ENCODE measurements at regions not wholly inside any gene's neighbourhood (a gene's known extent, or its start where the extent isn't known, plus 50 kb on each side); places are given as distances from the start of the nearest gene placed in this dataset.

GRCh38 chr3:163878396-163878795, 1199.9 kb downstream of the SI start:
- BruUV-seq (replicated peaks): no TSS peak
- Mint-ChIP-seq H3K36me3 (ENCODE audit: insufficient read depth, unreplicated experiment) (no peaks in the 10 kb centered on the region), H3K4me3 (ENCODE audit: low read depth, unreplicated experiment) (no peak overlapping the region), H3K4me1 (ENCODE audit: low read depth, unreplicated experiment) (no peaks in the 10 kb centered on the region), H3K9me3 (ENCODE audit: low read depth, unreplicated experiment) (no peaks in the 10 kb centered on the region), H3K27ac (ENCODE audit: unreplicated experiment) (no peak overlapping the region), H3K27me3 (ENCODE audit: unreplicated experiment) (no peaks in the 10 kb centered on the region)
- CTCF ChIA-PET: no interaction called here
- intact Hi-C loops (cut with micrococcal nuclease; ENCODE audit: unreplicated experiment): no loop called here
- no peak for DNase-seq
- TF ChIP-seq CTCF (IDR thresholded peaks at IDR 0.05; ENCODE audit: unreplicated experiment): no peak

- no peak for TF ChIP-seq CTCF (IDR thresholded peaks at IDR 0.05; ENCODE audit: unreplicated experiment)
- H3K36me3 Mint-ChIP-seq (ENCODE audit: insufficient read depth, unreplicated experiment): no peaks in the 10 kb centered on the region
- H3K4me3 Mint-ChIP-seq (ENCODE audit: low read depth, unreplicated experiment): no peak overlapping the region
- no peaks in the 10 kb centered on the region for H3K27me3 Mint-ChIP-seq (ENCODE audit: unreplicated experiment)
- no peak for DNase-seq
- CTCF ChIA-PET: no interaction called here
- H3K4me1 Mint-ChIP-seq (ENCODE audit: low read depth, unreplicated experiment): no peaks in the 10 kb centered on the region
- no TSS peak for BruUV-seq (replicated peaks)
- H3K9me3 Mint-ChIP-seq (ENCODE audit: low read depth, unreplicated experiment): no peaks in the 10 kb centered on the region
- intact Hi-C loops (cut with micrococcal nuclease; ENCODE audit: unreplicated experiment): no loop called here
- H3K27ac Mint-ChIP-seq (ENCODE audit: unreplicated experiment): no peak overlapping the region
Measured at GRCh38 chr3:163877805-163878204, 1200.5 kb downstream of the SI start.

- no peak for TF ChIP-seq CTCF (IDR thresholded peaks at IDR 0.05; ENCODE audit: unreplicated experiment)
- no peak overlapping the region for H3K27ac Mint-ChIP-seq (ENCODE audit: unreplicated experiment)
- H3K4me1 Mint-ChIP-seq (ENCODE audit: low read depth, unreplicated experiment): no peaks in the 10 kb centered on the region
- no peaks in the 10 kb centered on the region for H3K27me3 Mint-ChIP-seq (ENCODE audit: unreplicated experiment)
- no peak overlapping the region for H3K4me3 Mint-ChIP-seq (ENCODE audit: low read depth, unreplicated experiment)
- CTCF ChIA-PET: no interaction called here
- no peaks in the 10 kb centered on the region for H3K9me3 Mint-ChIP-seq (ENCODE audit: low read depth, unreplicated experiment)
- H3K36me3 Mint-ChIP-seq (ENCODE audit: insufficient read depth, unreplicated experiment): no peaks in the 10 kb centered on the region
- intact Hi-C loops (cut with micrococcal nuclease; ENCODE audit: unreplicated experiment): no loop called here
- DNase-seq: no peak
- no TSS peak for BruUV-seq (replicated peaks)
Measured at GRCh38 chr3:163863146-163863545, 1215.2 kb downstream of the SI start.

GRCh38 chr3:163852233-163852632, 1226.1 kb downstream of the SI start:
- BruUV-seq (replicated peaks): no TSS peak
- intact Hi-C loops (cut with micrococcal nuclease; ENCODE audit: unreplicated experiment): no loop called here
- CTCF ChIA-PET: no interaction called here
- H3K27ac Mint-ChIP-seq (ENCODE audit: unreplicated experiment): no peak overlapping the region
- no peaks in the 10 kb centered on the region for H3K4me1 Mint-ChIP-seq (ENCODE audit: low read depth, unreplicated experiment)
- H3K36me3 Mint-ChIP-seq (ENCODE audit: insufficient read depth, unreplicated experiment): no peaks in the 10 kb centered on the region
- no peak for DNase-seq
- H3K4me3 Mint-ChIP-seq (ENCODE audit: low read depth, unreplicated experiment): no peak overlapping the region
- H3K9me3 Mint-ChIP-seq (ENCODE audit: low read depth, unreplicated experiment): peaks cover under 1% of the 10 kb centered on the region
- TF ChIP-seq CTCF (IDR thresholded peaks at IDR 0.05; ENCODE audit: unreplicated experiment): no peak
- H3K27me3 Mint-ChIP-seq (ENCODE audit: unreplicated experiment): no peaks in the 10 kb centered on the region

- Mint-ChIP-seq H3K9me3 (ENCODE audit: low read depth, unreplicated experiment) (peaks cover 6% of the 10 kb centered on the region), H3K27ac (ENCODE audit: unreplicated experiment) (no peak overlapping the region), H3K27me3 (ENCODE audit: unreplicated experiment) (no peaks in the 10 kb centered on the region), H3K36me3 (ENCODE audit: insufficient read depth, unreplicated experiment) (no peaks in the 10 kb centered on the region), H3K4me1 (ENCODE audit: low read depth, unreplicated experiment) (no peaks in the 10 kb centered on the region), H3K4me3 (ENCODE audit: low read depth, unreplicated experiment) (no peak overlapping the region)
- CTCF ChIA-PET: no interaction called here
- intact Hi-C loops (cut with micrococcal nuclease; ENCODE audit: unreplicated experiment): no loop called here
- BruUV-seq (replicated peaks): no TSS peak
- no peak for TF ChIP-seq CTCF (IDR thresholded peaks at IDR 0.05; ENCODE audit: unreplicated experiment)
- no peak for DNase-seq
Measured at GRCh38 chr3:163838769-163839168, 1239.5 kb downstream of the SI start.

Measured in Calu3 (cell line).